ENCODE measurements at regions not wholly inside any gene's neighbourhood (a gene's known extent, or its start where the extent isn't known, plus 50 kb on each side); places are given as distances from the start of the nearest gene placed in this dataset.

- TF ChIP-seq CTCF (IDR thresholded peaks at IDR 0.05) = no peak
- TF ChIP-seq TCF7L2 (IDR thresholded peaks at IDR 0.05; ENCODE audit: low read depth, low read length) = no peak
- TF ChIP-seq POLR2AphosphoS5 (IDR thresholded peaks at IDR 0.05; ENCODE audit: low read depth, low read length) = no peak
- no peak for TF ChIP-seq REST (IDR thresholded peaks at IDR 0.05; ENCODE audit: insufficient read depth in 1 of 2, low read depth in 2 of 2, low read length in 1 of 2)
- no peak for TF ChIP-seq SIN3A (IDR thresholded peaks at IDR 0.05; ENCODE audit: borderline replicate concordance, insufficient read depth, low read depth, low read length)
- H3K4me1 ChIP-seq (ENCODE audit: control insufficient read depth, insufficient read depth, low read length) = no peaks in the 10 kb centered on the region
- no peaks in the 10 kb centered on the region for H3K27me3 ChIP-seq (ENCODE audit: control insufficient read depth, insufficient read depth, low read length)
- H3K36me3 ChIP-seq (ENCODE audit: control insufficient read depth, insufficient read depth, low read length) = no peaks in the 10 kb centered on the region
- ChIA-PET POLR2A (no interaction called here), CTCF (no interaction called here)
- no peak overlapping the region for H3K4me3 ChIP-seq (ENCODE audit: low read depth in 2 of 2, low read length in 2 of 2)
- ATAC-seq (no peak), DNase-seq (ENCODE audit: low read depth, low spot score) (no peak)
- H3K27ac ChIP-seq (ENCODE audit: low read length) = no peak overlapping the region
- BruUV-seq (replicated peaks) = no TSS peak
- in situ Hi-C loops (cut with HindIII; ENCODE audit: low pct_unique_long_range_greater_than_20kb, low sequenced_read_pairs) = no loop called here
- H3K9me3 ChIP-seq (ENCODE audit: control insufficient read depth, insufficient read depth, low read depth, low read length) = no peaks in the 10 kb centered on the region
- intact Hi-C loops (cut with micrococcal nuclease; ENCODE audit: unreplicated experiment) = no loop called here
Measured at GRCh38 chr11:92432515-92432914, 207.9 kb downstream of the FAT3 start.

GRCh38 chr11:92436034-92436920, 211.7 kb downstream of the FAT3 start:
- BruUV-seq (replicated peaks) = no TSS peak
- no peak overlapping the region for H3K27ac ChIP-seq (ENCODE audit: low read length)
- no peak overlapping the region for H3K4me3 ChIP-seq (ENCODE audit: low read depth in 2 of 2, low read length in 2 of 2)
- DNase-seq (ENCODE audit: low read depth, low spot score) (no peak), ATAC-seq (no peak)
- CTCF ChIA-PET = no interaction called here
- intact Hi-C loops (cut with micrococcal nuclease; ENCODE audit: unreplicated experiment) = no loop called here
- no peaks in the 10 kb centered on the region for H3K9me3 ChIP-seq (ENCODE audit: control insufficient read depth, insufficient read depth, low read depth, low read length)
- TF ChIP-seq POLR2AphosphoS5 (IDR thresholded peaks at IDR 0.05; ENCODE audit: low read depth, low read length) = no peak
- no peak for TF ChIP-seq REST (IDR thresholded peaks at IDR 0.05; ENCODE audit: insufficient read depth in 1 of 2, low read depth in 2 of 2, low read length in 1 of 2)
- TF ChIP-seq TCF7L2 (IDR thresholded peaks at IDR 0.05; ENCODE audit: low read depth, low read length) = no peak
- no peak for TF ChIP-seq CTCF (IDR thresholded peaks at IDR 0.05)
- no peak for TF ChIP-seq SIN3A (IDR thresholded peaks at IDR 0.05; ENCODE audit: borderline replicate concordance, insufficient read depth, low read depth, low read length)
- POLR2A ChIA-PET = no interaction called here
- H3K4me1 ChIP-seq (ENCODE audit: control insufficient read depth, insufficient read depth, low read length) = no peaks in the 10 kb centered on the region
- in situ Hi-C loops (cut with HindIII; ENCODE audit: low pct_unique_long_range_greater_than_20kb, low sequenced_read_pairs) = no loop called here
- H3K27me3 ChIP-seq (ENCODE audit: control insufficient read depth, insufficient read depth, low read length) = no peaks in the 10 kb centered on the region
- H3K36me3 ChIP-seq (ENCODE audit: control insufficient read depth, insufficient read depth, low read length) = no peaks in the 10 kb centered on the region

All from Panc1 (cell line).